ENCODE measurements at regions not wholly inside any gene's neighbourhood (a gene's known extent, or its start where the extent isn't known, plus 50 kb on each side); places are given as distances from the start of the nearest gene placed in this dataset.
"Not testable (repeated sequence)": the region's sequence is repeated elsewhere in the genome, so short reads cannot be mapped to it uniquely, and the experiment has no call there.

DNA sequence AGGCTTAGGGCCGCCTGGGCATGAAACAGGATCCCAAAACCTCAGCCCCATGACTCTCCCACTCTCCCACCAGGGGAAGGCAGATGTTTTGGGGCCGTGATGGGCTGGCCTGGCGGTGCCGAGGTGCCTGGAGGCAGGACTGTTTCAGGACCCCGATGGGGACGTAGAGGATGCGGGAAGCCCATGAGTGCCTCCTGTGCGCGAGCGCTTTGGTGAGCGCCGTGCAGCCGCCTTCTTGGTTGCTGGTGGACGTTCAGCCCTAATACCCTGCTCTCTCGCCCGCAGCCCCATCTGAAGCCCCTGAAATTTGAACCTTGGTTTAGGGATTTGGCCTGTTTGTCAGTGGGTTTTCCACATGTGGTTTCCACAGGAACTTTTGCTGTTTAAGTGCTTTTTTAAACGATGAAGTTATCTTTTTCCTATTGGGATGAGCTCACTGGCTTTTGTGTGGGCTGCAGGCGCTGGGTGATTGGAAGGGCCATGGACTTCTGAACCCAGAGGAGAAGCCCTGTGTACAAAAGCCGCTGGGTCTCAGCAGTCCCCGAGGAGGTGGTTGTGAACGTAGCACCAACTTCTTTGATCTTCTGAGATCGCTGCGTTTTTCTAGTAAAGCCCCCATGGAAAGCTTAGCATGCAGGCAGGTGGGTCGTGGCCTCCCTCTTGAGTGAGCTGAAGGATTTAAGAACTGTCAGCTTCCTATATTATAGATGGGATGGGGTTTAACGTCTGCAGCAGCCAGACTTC, 145.7 kb downstream of the NPIPB11 start:
- not testable (repeated sequence) for TF ChIP-seq POLR2A, EP300, POLR2AphosphoS5 (IDR thresholded peaks at IDR 0.05)
- TF ChIP-seq, protein P1, sequence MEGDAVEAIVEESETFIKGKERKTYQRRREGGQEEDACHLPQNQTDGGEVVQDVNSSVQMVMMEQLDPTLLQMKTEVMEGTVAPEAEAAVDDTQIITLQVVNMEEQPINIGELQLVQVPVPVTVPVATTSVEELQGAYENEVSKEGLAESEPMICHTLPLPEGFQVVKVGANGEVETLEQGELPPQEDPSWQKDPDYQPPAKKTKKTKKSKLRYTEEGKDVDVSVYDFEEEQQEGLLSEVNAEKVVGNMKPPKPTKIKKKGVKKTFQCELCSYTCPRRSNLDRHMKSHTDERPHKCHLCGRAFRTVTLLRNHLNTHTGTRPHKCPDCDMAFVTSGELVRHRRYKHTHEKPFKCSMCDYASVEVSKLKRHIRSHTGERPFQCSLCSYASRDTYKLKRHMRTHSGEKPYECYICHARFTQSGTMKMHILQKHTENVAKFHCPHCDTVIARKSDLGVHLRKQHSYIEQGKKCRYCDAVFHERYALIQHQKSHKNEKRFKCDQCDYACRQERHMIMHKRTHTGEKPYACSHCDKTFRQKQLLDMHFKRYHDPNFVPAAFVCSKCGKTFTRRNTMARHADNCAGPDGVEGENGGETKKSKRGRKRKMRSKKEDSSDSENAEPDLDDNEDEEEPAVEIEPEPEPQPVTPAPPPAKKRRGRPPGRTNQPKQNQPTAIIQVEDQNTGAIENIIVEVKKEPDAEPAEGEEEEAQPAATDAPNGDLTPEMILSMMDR (IDR thresholded peaks at IDR 0.05) = not testable (repeated sequence)

Data from sigmoid colon (tissue), 4 donors.